ENCODE measurements at regions not wholly inside any gene's neighbourhood (a gene's known extent, or its start where the extent isn't known, plus 50 kb on each side); places are given as distances from the start of the nearest gene placed in this dataset.

DNA sequence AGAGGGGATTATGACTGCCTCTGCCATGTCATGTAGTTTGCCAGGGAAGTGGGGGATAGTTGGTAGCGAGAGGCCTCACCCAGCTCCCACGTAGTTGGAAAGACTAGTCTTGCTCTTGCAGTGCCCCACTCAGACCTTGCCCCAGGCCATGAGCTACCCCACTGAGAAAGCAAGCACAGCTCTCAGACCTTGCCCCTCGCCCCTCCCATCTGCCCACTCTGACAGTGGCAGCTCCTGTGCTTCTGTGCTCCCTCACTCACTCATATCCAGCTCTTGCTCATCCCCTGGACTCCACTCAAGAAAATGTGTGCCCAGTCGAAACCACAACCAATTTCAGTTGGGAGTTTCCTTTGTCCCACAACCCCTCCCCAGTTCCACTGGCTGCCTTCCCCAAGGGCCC is 55.5 kb upstream of the BDKRB2 start:
- TF ChIP-seq, protein P1, sequence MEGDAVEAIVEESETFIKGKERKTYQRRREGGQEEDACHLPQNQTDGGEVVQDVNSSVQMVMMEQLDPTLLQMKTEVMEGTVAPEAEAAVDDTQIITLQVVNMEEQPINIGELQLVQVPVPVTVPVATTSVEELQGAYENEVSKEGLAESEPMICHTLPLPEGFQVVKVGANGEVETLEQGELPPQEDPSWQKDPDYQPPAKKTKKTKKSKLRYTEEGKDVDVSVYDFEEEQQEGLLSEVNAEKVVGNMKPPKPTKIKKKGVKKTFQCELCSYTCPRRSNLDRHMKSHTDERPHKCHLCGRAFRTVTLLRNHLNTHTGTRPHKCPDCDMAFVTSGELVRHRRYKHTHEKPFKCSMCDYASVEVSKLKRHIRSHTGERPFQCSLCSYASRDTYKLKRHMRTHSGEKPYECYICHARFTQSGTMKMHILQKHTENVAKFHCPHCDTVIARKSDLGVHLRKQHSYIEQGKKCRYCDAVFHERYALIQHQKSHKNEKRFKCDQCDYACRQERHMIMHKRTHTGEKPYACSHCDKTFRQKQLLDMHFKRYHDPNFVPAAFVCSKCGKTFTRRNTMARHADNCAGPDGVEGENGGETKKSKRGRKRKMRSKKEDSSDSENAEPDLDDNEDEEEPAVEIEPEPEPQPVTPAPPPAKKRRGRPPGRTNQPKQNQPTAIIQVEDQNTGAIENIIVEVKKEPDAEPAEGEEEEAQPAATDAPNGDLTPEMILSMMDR (IDR thresholded peaks at IDR 0.05; ENCODE audit: poor library complexity) = no peak
- TF ChIP-seq EZH2 (IDR thresholded peaks at IDR 0.05; ENCODE audit: borderline replicate concordance) = no peak
- no peak for TF ChIP-seq EZH2phosphoT487 (IDR thresholded peaks at IDR 0.05; ENCODE audit: low read depth, severe bottlenecking, unreplicated experiment)

Measured in hepatocyte (in vitro differentiated cells).